H9 (cell line): ENCODE measurements at regions not wholly inside any gene's neighbourhood (a gene's known extent, or its start where the extent isn't known, plus 50 kb on each side); places are given as distances from the start of the nearest gene placed in this dataset.
A peak's percentile ranks its signal among the peaks of the same experiment; 100 is the strongest.

Experiments used
- DNase-seq: peaks from one replicate; pipeline ENCODE4 v3.0.0-alpha.2; 2017
- H2AFZ ChIP-seq: one replicate; pipeline ENCODE4 v1.6.1; 2013; ENCODE audit warnings: mild to moderate bottlenecking, low read length, control low read depth, moderate library complexity
- H2AK5ac ChIP-seq: 2 replicates; pipeline ENCODE4 v1.6.1; 2013; ENCODE audit warnings: low read length, control low read depth, mixed read lengths; ENCODE audit not compliant: insufficient read length
- H2BK120ac ChIP-seq: one replicate; pipeline ENCODE4 v1.6.1; 2013; ENCODE audit warnings: low read depth, mild to moderate bottlenecking, low read length, control low read depth, inconsistent platforms; ENCODE audit not compliant: poor library complexity, severe bottlenecking
- H2BK12ac ChIP-seq: 2 replicates; pipeline ENCODE4 v1.6.1; 2013; ENCODE audit warnings: low read length, control low read depth, mixed read lengths, low read depth; ENCODE audit not compliant: insufficient read length
- H2BK15ac ChIP-seq: 2 replicates; pipeline ENCODE4 v1.6.1; 2013; ENCODE audit warnings: low read depth, low read length, control low read depth
- H2BK20ac ChIP-seq: one replicate; pipeline ENCODE4 v1.6.1; 2013; ENCODE audit warnings: low read depth, mild to moderate bottlenecking, low read length, control low read depth, inconsistent platforms; ENCODE audit not compliant: poor library complexity, severe bottlenecking
- H2BK5ac ChIP-seq: 2 replicates; pipeline ENCODE4 v1.6.1; 2013; ENCODE audit warnings: low read length, control low read depth, mixed read lengths; ENCODE audit not compliant: insufficient read length
- H3K14ac ChIP-seq: 2 replicates; pipeline ENCODE4 v1.6.1; 2013; ENCODE audit warnings: low read length, control low read depth; ENCODE audit not compliant: insufficient read depth
- H3K18ac ChIP-seq: 2 replicates; pipeline ENCODE4 v1.6.1; 2013; ENCODE audit warnings: low read depth, mild to moderate bottlenecking, mixed read lengths, low read length, control low read depth; ENCODE audit not compliant: insufficient read length
- H3K23ac ChIP-seq: 2 replicates; pipeline ENCODE4 v1.6.1; 2013; ENCODE audit warnings: low read length, control low read depth, mixed read lengths, low read depth; ENCODE audit not compliant: insufficient read length
- H3K23me2 ChIP-seq: 2 replicates; pipeline ENCODE4 v1.6.1; 2013; ENCODE audit warnings: low read depth, mild to moderate bottlenecking, mixed read lengths, low read length, control low read depth; ENCODE audit not compliant: insufficient read length, poor library complexity, severe bottlenecking
- H3K27ac ChIP-seq: 2 replicates; pipeline ENCODE4 v1.5.1; 2013; ENCODE audit warnings: low read length, control low read depth, mixed read lengths, low read depth; ENCODE audit not compliant: insufficient read length
- H3K27me3 ChIP-seq: 2 replicates; pipeline ENCODE4 v1.6.1; 2013; ENCODE audit warnings: low read length, control low read depth, inconsistent platforms; ENCODE audit not compliant: insufficient read depth
- H3K4ac ChIP-seq: 2 replicates; pipeline ENCODE4 v1.6.1; 2013; ENCODE audit warnings: low read depth, mild to moderate bottlenecking, control low read depth, inconsistent platforms, low read length, moderate library complexity
- H3K4me1 ChIP-seq: 2 replicates; pipeline ENCODE4 v1.6.1; 2013; ENCODE audit warnings: low read length, control low read depth, inconsistent platforms; ENCODE audit not compliant: insufficient read depth
- H3K4me2 ChIP-seq: 2 replicates; pipeline ENCODE4 v1.6.1; 2013; ENCODE audit warnings: low read length, control low read depth, mixed read lengths; ENCODE audit not compliant: insufficient read length, insufficient read depth
- H3K56ac ChIP-seq: 2 replicates; pipeline ENCODE4 v1.6.1; 2013; ENCODE audit warnings: low read depth, mild to moderate bottlenecking, mixed read lengths, low read length, control low read depth; ENCODE audit not compliant: insufficient read length
- H3K79me1 ChIP-seq: 2 replicates; pipeline ENCODE4 v1.6.1; 2013; ENCODE audit warnings: low read depth, mild to moderate bottlenecking, moderate library complexity, low read length, control low read depth, inconsistent platforms; ENCODE audit not compliant: insufficient read depth, poor library complexity, severe bottlenecking
- H3K79me2 ChIP-seq: 2 replicates; pipeline ENCODE4 v1.6.1; 2013; ENCODE audit warnings: low read length, control low read depth, inconsistent platforms; ENCODE audit not compliant: insufficient read depth
- H3K9ac ChIP-seq: 2 replicates; pipeline ENCODE4 v1.6.1; 2013; ENCODE audit warnings: low read length, control low read depth, mixed read lengths; ENCODE audit not compliant: insufficient read length; ENCODE audit errors: extremely low read depth
- H3K9me3 ChIP-seq: one replicate; pipeline ENCODE4 v1.6.1; 2013; ENCODE audit warnings: low read depth, low read length, inconsistent platforms; ENCODE audit not compliant: control insufficient read depth
- H3T11ph ChIP-seq: one replicate; pipeline ENCODE4 v1.6.1; 2013; ENCODE audit warnings: mild to moderate bottlenecking, low read length, control low read depth, inconsistent platforms
- H4K20me1 ChIP-seq: one replicate; pipeline ENCODE4 v1.6.1; 2013; ENCODE audit not compliant: control insufficient read depth, insufficient read length, insufficient read depth
- H4K5ac ChIP-seq: 2 replicates; pipeline ENCODE4 v1.6.1; 2013; ENCODE audit warnings: low read depth, mild to moderate bottlenecking, mixed read lengths, low read length, control low read depth; ENCODE audit not compliant: insufficient read length
- H4K8ac ChIP-seq: replicated peaks from 2 replicates; pipeline ENCODE4 v1.6.1; 2013; ENCODE audit warnings: low read length, control low read depth, mixed read lengths, low read depth; ENCODE audit not compliant: insufficient read length
- H4K91ac ChIP-seq: 2 replicates; pipeline ENCODE4 v1.6.1; 2013; ENCODE audit warnings: low read depth, mild to moderate bottlenecking, moderate library complexity, mixed read lengths, low read length, control low read depth; ENCODE audit not compliant: insufficient read length
- H3K27ac Mint-ChIP-seq, 3 experiments: 2 replicates in 2 of 3; 3 replicates in 1 of 3; pipeline ENCODE4 v1.8.0; 2020 to 2021; ENCODE audit warnings: mixed read lengths in 3 of 3, mild to moderate bottlenecking in 1 of 3, moderate library complexity in 1 of 3
- H3K27me3 Mint-ChIP-seq: 2 replicates; pipeline ENCODE4 v1.8.0; 2021; ENCODE audit warnings: low read depth, mild to moderate bottlenecking, moderate library complexity, mixed read lengths
- H3K36me3 Mint-ChIP-seq, 3 experiments: 2 replicates in 2 of 3; 3 replicates in 1 of 3; pipeline ENCODE4 v1.8.0; 2020 to 2021; ENCODE audit warnings: low read depth in 3 of 3, mixed read lengths in 3 of 3; ENCODE audit not compliant: insufficient read depth in 1 of 3
- H3K4me1 Mint-ChIP-seq, 2 experiments: 2 replicates each; pipeline ENCODE4 v1.8.0; 2020; ENCODE audit warnings: mixed read lengths in 2 of 2
- H3K4me3 Mint-ChIP-seq, 2 experiments: 2 replicates in 1 of 2; 3 replicates in 1 of 2; pipeline ENCODE4 v1.8.0; 2020 to 2021; ENCODE audit warnings: mild to moderate bottlenecking in 2 of 2, mixed read lengths in 2 of 2, moderate library complexity in 1 of 2
- H3K9me3 Mint-ChIP-seq, 2 experiments: 2 replicates in 1 of 2; 3 replicates in 1 of 2; pipeline ENCODE4 v1.8.0; 2020; ENCODE audit warnings: mild to moderate bottlenecking in 2 of 2, mixed read lengths in 2 of 2, moderate library complexity in 1 of 2
- WGBS: extraction: QIAGEN DNeasy Blood & Tissue Kit; methylation state at CpG from one replicate; pipeline ENCODE4 v1.1.7; 2013; ENCODE audit warnings: missing lambda C conversion rate, low lambda C conversion rate, mixed read lengths; ENCODE audit not compliant: insufficient read length; ENCODE audit errors: extremely low coverage; 5-methylcytosine and 5-hydroxymethylcytosine counted together
- TF ChIP-seq, protein P1 (sequence below): fragments of 200-600 bp; sonication (generic); conservative IDR thresholded peaks from 3 replicates; pipeline ENCODE4 v1.8.0; 2021; ENCODE audit warnings: antibody characterized with exemption, mild to moderate bottlenecking

DNA sequence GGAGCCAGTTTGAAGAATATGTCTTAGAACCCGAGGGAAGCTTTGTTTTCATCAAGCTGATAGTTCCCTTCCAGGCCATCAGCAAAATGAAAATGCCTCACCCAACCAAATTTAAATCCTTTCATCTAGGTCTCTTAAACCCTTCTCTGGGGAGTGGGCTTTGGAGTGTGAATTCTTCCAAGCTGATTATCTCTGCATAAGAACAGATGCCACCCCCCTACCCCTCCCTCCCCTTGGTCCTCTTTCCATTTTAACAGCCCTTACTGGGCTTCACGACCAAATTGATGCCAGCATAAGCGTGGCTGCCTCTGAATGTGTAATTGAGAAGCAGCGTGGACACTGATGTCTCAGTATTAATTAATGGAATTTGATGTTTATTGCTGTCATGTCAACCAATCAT lies 509.7 kb upstream of the CLINT1 start:
- no peak overlapping the region for H2AFZ ChIP-seq
- H3K79me2 ChIP-seq: no peaks in the 10 kb centered on the region
- TF ChIP-seq, protein P1, sequence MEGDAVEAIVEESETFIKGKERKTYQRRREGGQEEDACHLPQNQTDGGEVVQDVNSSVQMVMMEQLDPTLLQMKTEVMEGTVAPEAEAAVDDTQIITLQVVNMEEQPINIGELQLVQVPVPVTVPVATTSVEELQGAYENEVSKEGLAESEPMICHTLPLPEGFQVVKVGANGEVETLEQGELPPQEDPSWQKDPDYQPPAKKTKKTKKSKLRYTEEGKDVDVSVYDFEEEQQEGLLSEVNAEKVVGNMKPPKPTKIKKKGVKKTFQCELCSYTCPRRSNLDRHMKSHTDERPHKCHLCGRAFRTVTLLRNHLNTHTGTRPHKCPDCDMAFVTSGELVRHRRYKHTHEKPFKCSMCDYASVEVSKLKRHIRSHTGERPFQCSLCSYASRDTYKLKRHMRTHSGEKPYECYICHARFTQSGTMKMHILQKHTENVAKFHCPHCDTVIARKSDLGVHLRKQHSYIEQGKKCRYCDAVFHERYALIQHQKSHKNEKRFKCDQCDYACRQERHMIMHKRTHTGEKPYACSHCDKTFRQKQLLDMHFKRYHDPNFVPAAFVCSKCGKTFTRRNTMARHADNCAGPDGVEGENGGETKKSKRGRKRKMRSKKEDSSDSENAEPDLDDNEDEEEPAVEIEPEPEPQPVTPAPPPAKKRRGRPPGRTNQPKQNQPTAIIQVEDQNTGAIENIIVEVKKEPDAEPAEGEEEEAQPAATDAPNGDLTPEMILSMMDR: no peak
- H3K4me1 ChIP-seq: no peaks in the 10 kb centered on the region; the same call in 1 of the 2 replicates
- no peak overlapping the region for H3K27ac Mint-ChIP-seq
- H3K4me2 ChIP-seq: no peak overlapping the region
- H3K4ac ChIP-seq: no peak overlapping the region
- no peak overlapping the region for H4K8ac ChIP-seq
- H3K14ac ChIP-seq: no peak overlapping the region
- no peaks in the 10 kb centered on the region for H3K79me1 ChIP-seq
- H3K9me3 ChIP-seq: no peaks in the 10 kb centered on the region
- no peaks in the 10 kb centered on the region for H3K27me3 ChIP-seq
- H3K27ac ChIP-seq: no peak overlapping the region
- no peak overlapping the region for H3K9ac ChIP-seq
- no peak overlapping the region for H2BK120ac ChIP-seq
- H3K36me3 Mint-ChIP-seq: no peaks in the 10 kb centered on the region; a peak in 1 of 7 replicates
- H2BK5ac ChIP-seq: no peak overlapping the region
- H3K4me1 Mint-ChIP-seq: peaks cover 20 to 27% of the 10 kb centered on the region in 2 experiments
- no peak overlapping the region for H4K5ac ChIP-seq
- H4K20me1 ChIP-seq: no peaks in the 10 kb centered on the region
- H2BK12ac ChIP-seq: no peak overlapping the region
- no peaks in the 10 kb centered on the region for H3K27me3 Mint-ChIP-seq
- no peak overlapping the region for H4K91ac ChIP-seq
- no peak overlapping the region for H2BK20ac ChIP-seq
- H3T11ph ChIP-seq: peak overlapping the region; percentile 36
- peaks cover 0 to 2% of the 10 kb centered on the region in 2 experiments; a peak in 2 of 5 replicates for H3K9me3 Mint-ChIP-seq
- no peak for DNase-seq
- no peaks in the 10 kb centered on the region for H3K23me2 ChIP-seq
- WGBS: no CpG with 5 or more reads among the region's 4 CpGs
- no peak overlapping the region for H3K23ac ChIP-seq
- H3K18ac ChIP-seq: no peak overlapping the region
- H2AK5ac ChIP-seq: no peak overlapping the region
- H3K56ac ChIP-seq: no peak overlapping the region
- H3K4me3 Mint-ChIP-seq: no peak overlapping the region
- H2BK15ac ChIP-seq: no peak overlapping the region
